ENCODE measurements at regions not wholly inside any gene's neighbourhood (a gene's known extent, or its start where the extent isn't known, plus 50 kb on each side); places are given as distances from the start of the nearest gene placed in this dataset.

- intact Hi-C loops (cut with DNase I), result no loop called here
- Histone ChIP-seq H3K4me1 (ENCODE audit: control insufficient read depth in 2 of 3, insufficient read depth in 2 of 3, low read depth in 1 of 3, low read length in 3 of 3) (no peaks in the 10 kb centered on the region), H3K27ac (ENCODE audit: low read depth in 2 of 2, low read length in 2 of 2) (no peak overlapping the region), H3K36me3 (ENCODE audit: control insufficient read depth in 2 of 3, insufficient read depth in 3 of 3, low read length in 3 of 3) (no peaks in the 10 kb centered on the region), H3K27me3 (ENCODE audit: control insufficient read depth, insufficient read depth, low read length) (no peaks in the 10 kb centered on the region), H3K4me3 (ENCODE audit: low read length in 3 of 3) (no peak overlapping the region), H3K9ac (ENCODE audit: low read length in 3 of 3) (no peak overlapping the region), H3K9me3 (ENCODE audit: control insufficient read depth in 2 of 3, insufficient read depth in 1 of 3, low read length in 3 of 3) (no peaks in the 10 kb centered on the region)
- no peak for FAIRE-seq
- DNase-seq, result no peak
- TF ChIP-seq CTCF (IDR thresholded peaks at IDR 0.05; ENCODE audit: borderline replicate concordance, extremely low read depth, insufficient read depth), result no peak
These were observed 844.4 kb downstream of the GATA3 start for GRCh38 chr10:8898745-8899330.

- intact Hi-C loops (cut with DNase I), result no loop called here
- no peak for TF ChIP-seq CTCF (IDR thresholded peaks at IDR 0.05; ENCODE audit: borderline replicate concordance, extremely low read depth, insufficient read depth)
- H3K4me3 ChIP-seq (ENCODE audit: low read length in 3 of 3), result no peak overlapping the region
- no peak for DNase-seq
- no peaks in the 10 kb centered on the region for H3K4me1 ChIP-seq (ENCODE audit: control insufficient read depth in 2 of 3, insufficient read depth in 2 of 3, low read depth in 1 of 3, low read length in 3 of 3)
- FAIRE-seq, result no peak
- H3K27ac ChIP-seq (ENCODE audit: low read depth in 2 of 2, low read length in 2 of 2), result no peak overlapping the region
- H3K27me3 ChIP-seq (ENCODE audit: control insufficient read depth, insufficient read depth, low read length), result no peaks in the 10 kb centered on the region
- no peaks in the 10 kb centered on the region for H3K9me3 ChIP-seq (ENCODE audit: control insufficient read depth in 2 of 3, insufficient read depth in 1 of 3, low read length in 3 of 3)
- H3K36me3 ChIP-seq (ENCODE audit: control insufficient read depth in 2 of 3, insufficient read depth in 3 of 3, low read length in 3 of 3), result no peaks in the 10 kb centered on the region
- no peak overlapping the region for H3K9ac ChIP-seq (ENCODE audit: low read length in 3 of 3)
These were observed 848.4 kb downstream of the GATA3 start for GRCh38 chr10:8902926-8903325.

DNA sequence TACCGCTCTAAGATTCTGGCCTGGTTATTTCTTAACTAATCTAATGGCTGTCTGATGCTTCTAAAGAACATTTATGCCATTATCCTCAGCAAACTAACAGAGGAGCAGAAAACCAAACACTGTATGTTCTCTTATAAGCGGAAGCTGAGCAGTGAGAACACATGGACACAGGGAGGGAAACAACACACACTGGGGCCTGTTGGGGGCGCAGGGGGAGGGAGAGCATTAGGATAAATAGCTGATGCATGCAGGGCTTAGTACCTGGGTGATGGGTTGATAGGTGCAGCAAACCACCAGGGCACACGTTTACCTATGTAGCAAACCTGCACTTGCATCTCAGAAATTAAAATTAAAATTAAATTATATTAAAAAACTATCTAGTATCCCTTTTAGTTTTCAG, 853.5 kb downstream of the GATA3 start:
- no peaks in the 10 kb centered on the region for H3K27me3 ChIP-seq (ENCODE audit: control insufficient read depth, insufficient read depth, low read length)
- DNase-seq (no peak), FAIRE-seq (no peak)
- no peak for TF ChIP-seq CTCF (IDR thresholded peaks at IDR 0.05; ENCODE audit: borderline replicate concordance, extremely low read depth, insufficient read depth)
- no peak overlapping the region for H3K27ac ChIP-seq (ENCODE audit: low read depth in 2 of 2, low read length in 2 of 2)
- intact Hi-C loops (cut with DNase I), result no loop called here
- no peak overlapping the region for H3K4me3 ChIP-seq (ENCODE audit: low read length in 3 of 3)
- H3K9ac ChIP-seq (ENCODE audit: low read length in 3 of 3), result no peak overlapping the region
- H3K9me3 ChIP-seq (ENCODE audit: control insufficient read depth in 2 of 3, insufficient read depth in 1 of 3, low read length in 3 of 3), result no peaks in the 10 kb centered on the region
- H3K36me3 ChIP-seq (ENCODE audit: control insufficient read depth in 2 of 3, insufficient read depth in 3 of 3, low read length in 3 of 3), result no peaks in the 10 kb centered on the region
- H3K4me1 ChIP-seq (ENCODE audit: control insufficient read depth in 2 of 3, insufficient read depth in 2 of 3, low read depth in 1 of 3, low read length in 3 of 3), result no peaks in the 10 kb centered on the region

DNA sequence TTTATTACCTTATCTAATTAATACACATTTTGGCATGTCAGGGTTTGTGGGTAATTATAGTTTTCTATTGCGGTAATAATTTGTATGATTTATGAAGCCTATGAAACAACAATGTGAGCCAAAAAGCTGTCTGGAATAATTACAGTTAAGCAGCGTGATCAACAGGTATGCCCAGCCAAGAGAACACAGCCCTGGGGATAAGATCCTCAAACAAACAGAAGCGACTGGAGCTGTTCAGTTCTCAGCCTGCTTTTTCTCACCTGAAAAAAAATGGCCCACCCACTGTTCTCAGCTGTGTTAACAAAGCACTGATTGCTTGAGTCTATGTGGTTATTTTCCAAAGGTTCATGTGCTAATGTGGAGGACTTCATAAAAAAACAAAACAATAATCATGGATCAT, 855.8 kb downstream of the GATA3 start:
- no peak for DNase-seq
- Histone ChIP-seq H3K9ac (ENCODE audit: low read length in 3 of 3) (no peak overlapping the region), H3K36me3 (ENCODE audit: control insufficient read depth in 2 of 3, insufficient read depth in 3 of 3, low read length in 3 of 3) (no peaks in the 10 kb centered on the region), H3K9me3 (ENCODE audit: control insufficient read depth in 2 of 3, insufficient read depth in 1 of 3, low read length in 3 of 3) (no peaks in the 10 kb centered on the region), H3K27me3 (ENCODE audit: control insufficient read depth, insufficient read depth, low read length) (no peaks in the 10 kb centered on the region), H3K4me3 (ENCODE audit: low read length in 3 of 3) (no peak overlapping the region), H3K4me1 (ENCODE audit: control insufficient read depth in 2 of 3, insufficient read depth in 2 of 3, low read depth in 1 of 3, low read length in 3 of 3) (no peaks in the 10 kb centered on the region), H3K27ac (ENCODE audit: low read depth in 2 of 2, low read length in 2 of 2) (no peak overlapping the region)
- no peak for FAIRE-seq
- intact Hi-C loops (cut with DNase I), result no loop called here
- TF ChIP-seq CTCF (IDR thresholded peaks at IDR 0.05; ENCODE audit: borderline replicate concordance, extremely low read depth, insufficient read depth), result no peak

Measured in kidney (tissue), 13 donors.